Type B pancreatic cell (in vitro differentiated cells): ENCODE measurements at regions not wholly inside any gene's neighbourhood (a gene's known extent, or its start where the extent isn't known, plus 50 kb on each side); places are given as distances from the start of the nearest gene placed in this dataset.
"Not testable (repeated sequence)": the region's sequence is repeated elsewhere in the genome, so short reads cannot be mapped to it uniquely, and the experiment has no call there.

Experiments used
- DNase-seq: peaks from one replicate; pipeline ENCODE4 v3.0.0; 2021; ENCODE audit warnings: mixed read lengths; ENCODE audit not compliant: unreplicated experiment; ENCODE audit errors: extremely low spot score
- H3K27ac Mint-ChIP-seq: 2 replicates; pipeline ENCODE4 v1.8.0; 2021; ENCODE audit warnings: mild to moderate bottlenecking, mixed read lengths
- H3K27me3 Mint-ChIP-seq: 2 replicates; pipeline ENCODE4 v1.8.0; 2021; ENCODE audit warnings: mixed read lengths
- H3K36me3 Mint-ChIP-seq: 2 replicates; pipeline ENCODE4 v1.8.0; 2021; ENCODE audit warnings: mixed read lengths
- H3K4me1 Mint-ChIP-seq: one replicate; pipeline ENCODE4 v1.8.0; 2021; ENCODE audit warnings: mixed read lengths; ENCODE audit not compliant: unreplicated experiment
- H3K4me3 Mint-ChIP-seq: 2 replicates; pipeline ENCODE4 v1.8.0; 2021; ENCODE audit warnings: mild to moderate bottlenecking, mixed read lengths
- H3K9me3 Mint-ChIP-seq: 2 replicates; pipeline ENCODE4 v1.8.0; 2021; ENCODE audit warnings: mixed read lengths
- TF ChIP-seq, protein P1 (sequence below): fragments of 200-600 bp; sonication (generic); conservative IDR thresholded peaks from 2 replicates; pipeline ENCODE4 v1.5.0; 2021; ENCODE audit warnings: antibody characterized with exemption, mild to moderate bottlenecking

GRCh38 chrX:108993909-108994308 lies 257.5 kb upstream of the IRS4 start:
- Mint-ChIP-seq H3K9me3 (peaks cover 8% of the 10 kb centered on the region), H3K4me1 (no peaks in the 10 kb centered on the region), H3K27ac (no peak overlapping the region), H3K27me3 (no peaks in the 10 kb centered on the region), H3K36me3 (no peaks in the 10 kb centered on the region), H3K4me3 (no peak overlapping the region)
- TF ChIP-seq, protein P1, sequence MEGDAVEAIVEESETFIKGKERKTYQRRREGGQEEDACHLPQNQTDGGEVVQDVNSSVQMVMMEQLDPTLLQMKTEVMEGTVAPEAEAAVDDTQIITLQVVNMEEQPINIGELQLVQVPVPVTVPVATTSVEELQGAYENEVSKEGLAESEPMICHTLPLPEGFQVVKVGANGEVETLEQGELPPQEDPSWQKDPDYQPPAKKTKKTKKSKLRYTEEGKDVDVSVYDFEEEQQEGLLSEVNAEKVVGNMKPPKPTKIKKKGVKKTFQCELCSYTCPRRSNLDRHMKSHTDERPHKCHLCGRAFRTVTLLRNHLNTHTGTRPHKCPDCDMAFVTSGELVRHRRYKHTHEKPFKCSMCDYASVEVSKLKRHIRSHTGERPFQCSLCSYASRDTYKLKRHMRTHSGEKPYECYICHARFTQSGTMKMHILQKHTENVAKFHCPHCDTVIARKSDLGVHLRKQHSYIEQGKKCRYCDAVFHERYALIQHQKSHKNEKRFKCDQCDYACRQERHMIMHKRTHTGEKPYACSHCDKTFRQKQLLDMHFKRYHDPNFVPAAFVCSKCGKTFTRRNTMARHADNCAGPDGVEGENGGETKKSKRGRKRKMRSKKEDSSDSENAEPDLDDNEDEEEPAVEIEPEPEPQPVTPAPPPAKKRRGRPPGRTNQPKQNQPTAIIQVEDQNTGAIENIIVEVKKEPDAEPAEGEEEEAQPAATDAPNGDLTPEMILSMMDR: no peak
- DNase-seq: no peak

- not testable (repeated sequence) for H3K27me3 Mint-ChIP-seq, H3K4me3 Mint-ChIP-seq, H3K27ac Mint-ChIP-seq, DNase-seq, H3K36me3 Mint-ChIP-seq, H3K9me3 Mint-ChIP-seq, H3K4me1 Mint-ChIP-seq
These were observed 236.5 kb upstream of the IRS4 start for GRCh38 chrX:108972899-108973298.

DNA sequence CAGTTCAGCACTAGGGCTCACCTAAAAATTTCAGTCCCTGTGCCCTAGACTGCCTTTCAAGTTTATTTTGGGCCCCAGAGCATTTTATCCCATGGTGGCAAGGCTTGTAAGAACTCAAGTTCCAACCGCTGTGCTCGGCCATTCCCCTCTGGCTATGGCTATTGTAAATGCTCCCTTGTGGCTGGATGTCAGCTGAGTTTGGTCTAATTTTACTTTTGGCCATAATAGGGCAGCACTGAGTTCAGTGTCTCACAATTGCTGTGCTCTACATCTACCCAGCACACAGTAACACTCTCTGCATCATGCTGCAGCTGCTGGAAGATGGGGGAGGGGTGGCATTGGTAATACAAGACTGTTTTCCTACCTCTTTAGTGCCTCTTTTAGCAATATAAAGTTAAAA lies 210.8 kb upstream of the IRS4 start:
- Mint-ChIP-seq H3K9me3 (no peaks in the 10 kb centered on the region), H3K36me3 (no peaks in the 10 kb centered on the region), H3K4me3 (no peak overlapping the region), H3K27me3 (peaks cover 3% of the 10 kb centered on the region), H3K4me1 (no peaks in the 10 kb centered on the region), H3K27ac (no peak overlapping the region)
- no peak for DNase-seq
- TF ChIP-seq, protein P1: no peak

- Mint-ChIP-seq H3K36me3 (no peaks in the 10 kb centered on the region), H3K9me3 (no peaks in the 10 kb centered on the region), H3K27ac (no peak overlapping the region), H3K4me3 (no peak overlapping the region), H3K4me1 (no peaks in the 10 kb centered on the region), H3K27me3 (peaks cover 3% of the 10 kb centered on the region)
- TF ChIP-seq, protein P1: no peak
- no peak for DNase-seq
These were observed 210.2 kb upstream of the IRS4 start for GRCh38 chrX:108946531-108946930.

DNA sequence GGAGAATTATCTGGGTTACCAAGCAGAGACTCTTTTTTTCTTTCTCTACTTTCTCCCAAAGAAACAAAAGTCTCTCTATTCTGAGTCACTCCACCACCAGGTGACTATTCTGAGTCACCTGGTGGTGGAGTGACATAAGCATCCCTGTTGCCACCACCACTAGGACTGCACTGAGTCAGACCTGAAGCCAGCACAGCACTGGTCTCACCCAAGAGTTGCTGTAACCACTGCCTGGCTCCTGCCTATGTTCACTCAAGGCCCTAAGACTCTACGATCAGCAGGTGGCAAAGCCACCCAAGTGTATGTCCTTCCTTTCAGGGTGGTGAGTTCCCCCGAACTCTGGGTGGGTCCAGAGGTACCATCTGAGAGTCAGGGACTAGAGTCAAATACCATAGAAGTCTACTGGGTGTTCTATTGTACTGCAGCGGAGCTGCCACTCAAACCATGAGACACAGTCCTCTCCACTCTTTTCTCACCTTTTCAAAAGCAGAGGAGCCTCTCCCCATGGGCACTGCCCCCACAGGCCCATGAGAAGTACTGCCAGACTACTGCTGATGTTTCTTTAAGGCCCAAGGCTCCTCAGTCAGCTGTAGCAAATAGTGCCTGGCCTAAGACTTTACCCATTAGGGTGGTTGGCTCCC lies 209.6 kb upstream of the IRS4 start:
- peaks cover 3% of the 10 kb centered on the region for H3K27me3 Mint-ChIP-seq
- H3K9me3 Mint-ChIP-seq: no peaks in the 10 kb centered on the region
- H3K4me1 Mint-ChIP-seq: no peaks in the 10 kb centered on the region
- H3K27ac Mint-ChIP-seq: no peak overlapping the region
- TF ChIP-seq, protein P1: no peak
- DNase-seq: no peak
- H3K36me3 Mint-ChIP-seq: no peaks in the 10 kb centered on the region
- H3K4me3 Mint-ChIP-seq: no peak overlapping the region

DNA sequence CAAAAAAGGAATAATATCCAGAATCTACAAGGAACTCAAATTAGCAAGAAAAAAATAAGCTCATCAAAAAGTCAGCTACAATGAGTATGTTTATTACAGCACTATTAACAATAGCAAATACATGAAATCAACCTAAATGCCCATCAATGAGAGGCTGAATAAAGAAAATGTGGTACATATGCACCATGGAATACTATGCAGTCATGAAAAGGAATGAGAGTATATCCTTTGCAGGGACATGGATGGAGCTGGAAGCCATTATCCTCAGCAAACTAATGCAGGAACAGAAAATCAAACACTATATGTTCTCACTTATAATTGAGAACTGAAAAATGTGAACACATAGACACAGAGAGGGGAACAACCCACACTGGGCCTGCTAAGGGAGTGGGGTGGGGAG lies 178.4 kb upstream of the IRS4 start:
- Mint-ChIP-seq H3K9me3 (no peaks in the 10 kb centered on the region), H3K27ac (no peak overlapping the region), H3K4me3 (no peak overlapping the region), H3K4me1 (no peaks in the 10 kb centered on the region), H3K27me3 (no peaks in the 10 kb centered on the region), H3K36me3 (no peaks in the 10 kb centered on the region)
- TF ChIP-seq, protein P1: no peak
- DNase-seq: no peak

GRCh38 chrX:108903831-108904230 lies 167.5 kb upstream of the IRS4 start:
- not testable (repeated sequence) for DNase-seq, H3K27me3 Mint-ChIP-seq, H3K36me3 Mint-ChIP-seq, H3K9me3 Mint-ChIP-seq, H3K27ac Mint-ChIP-seq, H3K4me3 Mint-ChIP-seq, H3K4me1 Mint-ChIP-seq
